Mesenchymal stem cell (in vitro differentiated cells and primary cell): ENCODE measurements at regions not wholly inside any gene's neighbourhood (a gene's known extent, or its start where the extent isn't known, plus 50 kb on each side); places are given as distances from the start of the nearest gene placed in this dataset.

ENCODE experiments used
- DNase-seq: peaks from one replicate; pipeline ENCODE4 v3.0.0-alpha.2; 2013
- H2AFZ ChIP-seq: one replicate; pipeline ENCODE4 v1.6.1; 2013; ENCODE audit warnings: low read depth, mild to moderate bottlenecking, control low read depth, inconsistent platforms, low read length, moderate library complexity
- H2AK5ac ChIP-seq: 2 replicates; pipeline ENCODE4 v1.6.1; 2013; ENCODE audit warnings: low read length, moderate library complexity, mild to moderate bottlenecking, inconsistent platforms; ENCODE audit not compliant: severe bottlenecking
- H2BK120ac ChIP-seq: one replicate; pipeline ENCODE4 v1.6.1; 2013; ENCODE audit warnings: low read depth, mild to moderate bottlenecking, inconsistent platforms, low read length, moderate library complexity
- H2BK12ac ChIP-seq, 2 experiments: one replicate each; pipeline ENCODE4 v1.6.1; 2013; ENCODE audit warnings: inconsistent platforms in 2 of 2, low read length in 2 of 2, mild to moderate bottlenecking in 2 of 2, moderate library complexity in 2 of 2, control low read depth in 1 of 2
- H2BK15ac ChIP-seq: one replicate; pipeline ENCODE4 v1.6.1; 2013; ENCODE audit warnings: mild to moderate bottlenecking, low read depth, inconsistent platforms; ENCODE audit not compliant: poor library complexity, severe bottlenecking
- H2BK5ac ChIP-seq: 2 replicates; pipeline ENCODE4 v1.6.1; 2013; ENCODE audit warnings: low read depth, mild to moderate bottlenecking, low read length, control low read depth, inconsistent platforms; ENCODE audit not compliant: poor library complexity, severe bottlenecking
- H3K14ac ChIP-seq, 2 experiments: one replicate each; pipeline ENCODE4 v1.6.1; 2013; ENCODE audit warnings: inconsistent platforms in 2 of 2, low read length in 2 of 2, control low read depth in 1 of 2, mild to moderate bottlenecking in 1 of 2, moderate library complexity in 1 of 2
- H3K18ac ChIP-seq, 2 experiments: one replicate each; pipeline ENCODE4 v1.6.1; 2013; ENCODE audit warnings: inconsistent platforms in 2 of 2, low read length in 2 of 2, control low read depth in 1 of 2, low read depth in 1 of 2, mild to moderate bottlenecking in 1 of 2
- H3K23ac ChIP-seq, 2 experiments: one replicate each; pipeline ENCODE4 v1.6.1; 2013; ENCODE audit warnings: inconsistent platforms in 2 of 2, low read length in 2 of 2, mild to moderate bottlenecking in 2 of 2, moderate library complexity in 2 of 2, control low read depth in 1 of 2
- H3K27ac ChIP-seq: 2 replicates; pipeline ENCODE4 v1.5.1; 2013; ENCODE audit warnings: mild to moderate bottlenecking, moderate library complexity, low read length, control low read depth, inconsistent platforms; ENCODE audit not compliant: poor library complexity, severe bottlenecking
- H3K27me3 ChIP-seq, 2 experiments: 2 replicates each; pipeline versions ENCODE4 v1.6.1 to v1.7.0; 2013; ENCODE audit warnings: low read length in 2 of 2, mild to moderate bottlenecking in 2 of 2, moderate library complexity in 2 of 2, control low read depth in 1 of 2, inconsistent platforms in 1 of 2; ENCODE audit not compliant: control insufficient read depth in 1 of 2, insufficient read depth in 1 of 2
- H3K36me3 ChIP-seq, 2 experiments: 2 replicates each; pipeline versions ENCODE4 v1.6.1 to v1.7.0; 2013; ENCODE audit warnings: low read length in 2 of 2, control low read depth in 1 of 2, inconsistent platforms in 1 of 2, low read depth in 1 of 2, mild to moderate bottlenecking in 1 of 2; ENCODE audit not compliant: insufficient read depth in 2 of 2, control insufficient read depth in 1 of 2
- H3K4ac ChIP-seq, 2 experiments: one replicate each; pipeline ENCODE4 v1.6.1; 2013; ENCODE audit warnings: inconsistent platforms in 2 of 2, low read length in 2 of 2, mild to moderate bottlenecking in 2 of 2, moderate library complexity in 2 of 2, control low read depth in 1 of 2, low read depth in 1 of 2
- H3K4me1 ChIP-seq: 2 replicates; pipeline ENCODE4 v1.6.1; 2013; ENCODE audit warnings: low read depth, low read length, control low read depth; ENCODE audit not compliant: control insufficient read depth, insufficient read depth
- H3K4me2 ChIP-seq: 2 replicates; pipeline ENCODE4 v1.6.1; 2013; ENCODE audit warnings: low read length, mild to moderate bottlenecking, inconsistent platforms; ENCODE audit not compliant: poor library complexity, severe bottlenecking
- H3K4me3 ChIP-seq, 2 experiments: 2 replicates each; pipeline versions ENCODE4 v1.5.1 to v1.7.0; 2013; ENCODE audit warnings: low read length in 2 of 2, mild to moderate bottlenecking in 2 of 2, control low read depth in 1 of 2, low read depth in 1 of 2; ENCODE audit not compliant: insufficient read depth in 1 of 2
- H3K79me1 ChIP-seq: replicated peaks from 2 replicates; pipeline ENCODE4 v1.6.1; 2013; ENCODE audit warnings: mild to moderate bottlenecking, control low read depth, low read length, inconsistent platforms; ENCODE audit not compliant: poor library complexity, severe bottlenecking
- H3K9ac ChIP-seq: 2 replicates; pipeline ENCODE4 v1.7.0; 2013; ENCODE audit warnings: mild to moderate bottlenecking, low read length, moderate library complexity
- H3K9me3 ChIP-seq: 2 replicates; pipeline ENCODE4 v1.7.0; 2013; ENCODE audit warnings: mild to moderate bottlenecking, low read length; ENCODE audit not compliant: control insufficient read depth
- H4K8ac ChIP-seq: one replicate; pipeline ENCODE4 v1.6.1; 2013; ENCODE audit warnings: inconsistent platforms, mild to moderate bottlenecking, low read length, moderate library complexity
- H4K91ac ChIP-seq: one replicate; pipeline ENCODE4 v1.6.1; 2013; ENCODE audit warnings: mild to moderate bottlenecking, low read length, inconsistent platforms
- WGBS: methylation state at CpG from one replicate; pipeline ENCODE4 v1.1.7; 2013; ENCODE audit warnings: mixed read lengths; 5-methylcytosine and 5-hydroxymethylcytosine counted together

- peak; percentile 32 for DNase-seq
- no peak overlapping the region for H4K8ac ChIP-seq
- no peak overlapping the region for H3K23ac ChIP-seq
- H3K4ac ChIP-seq = no peak overlapping the region
- no peak overlapping the region for H3K4me3 ChIP-seq
- H3K14ac ChIP-seq = no peak overlapping the region
- H2AFZ ChIP-seq = no peak overlapping the region
- H3K4me1 ChIP-seq = no peaks in the 10 kb centered on the region
- H2BK120ac ChIP-seq = no peak overlapping the region
- no peak overlapping the region for H3K18ac ChIP-seq
- no peak overlapping the region for H2BK12ac ChIP-seq
- H3K4me2 ChIP-seq = no peak overlapping the region
- no CpG with 5 or more reads among the region's 2 CpGs for WGBS
- H4K91ac ChIP-seq = no peak overlapping the region
- no peaks in the 10 kb centered on the region for H3K27me3 ChIP-seq
- H2BK15ac ChIP-seq = no peak overlapping the region
- peaks cover 8% of the 10 kb centered on the region for H3K9me3 ChIP-seq
- no peaks in the 10 kb centered on the region for H3K36me3 ChIP-seq
- no peak overlapping the region for H2BK5ac ChIP-seq
- no peak overlapping the region for H2AK5ac ChIP-seq
- no peak overlapping the region for H3K27ac ChIP-seq
- H3K79me1 ChIP-seq = no peaks in the 10 kb centered on the region
- peak overlapping the region; percentile 46 for H3K9ac ChIP-seq
Observed at GRCh38 chr12:77152623-77153193, 87.3 kb upstream of the E2F7 start.

- Histone ChIP-seq H3K9ac (no peak overlapping the region), H3K79me1 (no peaks in the 10 kb centered on the region), H3K4ac (no peak overlapping the region), H3K14ac (no peak overlapping the region), H4K91ac (no peak overlapping the region), H2AFZ (no peak overlapping the region), H3K27ac (no peak overlapping the region), H3K18ac (no peak overlapping the region), H3K23ac (no peak overlapping the region), H2BK12ac (no peak overlapping the region), H3K9me3 (peaks cover 8% of the 10 kb centered on the region), H3K4me2 (no peak overlapping the region), H3K4me1 (no peaks in the 10 kb centered on the region), H2BK5ac (no peak overlapping the region), H4K8ac (no peak overlapping the region), H2BK15ac (no peak overlapping the region), H3K4me3 (no peak overlapping the region), H2BK120ac (no peak overlapping the region), H3K36me3 (no peaks in the 10 kb centered on the region), H2AK5ac (no peak overlapping the region), H3K27me3 (no peaks in the 10 kb centered on the region)
- WGBS = 64% methylated on average over 4 of the region's 4 CpGs
- no peak for DNase-seq
Observed at GRCh38 chr12:77151030-77151429, 85.7 kb upstream of the E2F7 start.

GRCh38 chr12:77133566-77133965 is 68.2 kb upstream of the E2F7 start:
- H3K4me2 ChIP-seq = no peak overlapping the region
- H2AFZ ChIP-seq = no peak overlapping the region
- H4K91ac ChIP-seq = no peak overlapping the region
- no peak overlapping the region for H4K8ac ChIP-seq
- no peak overlapping the region for H3K4ac ChIP-seq
- H3K9ac ChIP-seq = no peak overlapping the region
- WGBS = 14% methylated on average over 3 of the region's 3 CpGs
- no peaks in the 10 kb centered on the region for H3K9me3 ChIP-seq
- no peak overlapping the region for H2BK12ac ChIP-seq
- H3K79me1 ChIP-seq = no peaks in the 10 kb centered on the region
- H3K18ac ChIP-seq = no peak overlapping the region
- peaks cover 0 to 9% of the 10 kb centered on the region in 2 experiments for H3K27me3 ChIP-seq
- DNase-seq = peak; percentile 65
- H3K23ac ChIP-seq = no peak overlapping the region
- H3K27ac ChIP-seq = no peak overlapping the region
- peaks cover 4% of the 10 kb centered on the region for H3K4me1 ChIP-seq
- no peak overlapping the region for H3K14ac ChIP-seq
- H2BK15ac ChIP-seq = no peak overlapping the region
- H3K4me3 ChIP-seq = no peak overlapping the region
- H2AK5ac ChIP-seq = no peak overlapping the region
- H2BK120ac ChIP-seq = no peak overlapping the region
- no peak overlapping the region for H2BK5ac ChIP-seq
- H3K36me3 ChIP-seq = no peaks in the 10 kb centered on the region

GRCh38 chr12:77131977-77132490 is 66.7 kb upstream of the E2F7 start:
- H4K91ac ChIP-seq = no peak overlapping the region
- DNase-seq = no peak
- 100% methylated on average over 1 of the region's 2 CpGs for WGBS
- no peaks in the 10 kb centered on the region for H3K9me3 ChIP-seq
- H3K27ac ChIP-seq = no peak overlapping the region
- H3K18ac ChIP-seq = no peak overlapping the region
- H3K4ac ChIP-seq = no peak overlapping the region
- no peak overlapping the region for H2AK5ac ChIP-seq
- no peak overlapping the region for H2BK120ac ChIP-seq
- H4K8ac ChIP-seq = no peak overlapping the region
- H3K4me1 ChIP-seq = peaks cover 4% of the 10 kb centered on the region
- H2BK12ac ChIP-seq = no peak overlapping the region
- H3K79me1 ChIP-seq = no peaks in the 10 kb centered on the region
- no peak overlapping the region for H2AFZ ChIP-seq
- no peak overlapping the region for H3K23ac ChIP-seq
- H3K9ac ChIP-seq = no peak overlapping the region
- no peak overlapping the region for H3K14ac ChIP-seq
- no peak overlapping the region for H3K4me2 ChIP-seq
- no peak overlapping the region for H2BK15ac ChIP-seq
- peaks cover 0 to 9% of the 10 kb centered on the region in 2 experiments for H3K27me3 ChIP-seq
- no peak overlapping the region for H3K4me3 ChIP-seq
- H3K36me3 ChIP-seq = no peaks in the 10 kb centered on the region
- H2BK5ac ChIP-seq = no peak overlapping the region
